Ovary (tissue), 7 donors: ENCODE measurements at regions not wholly inside any gene's neighbourhood (a gene's known extent, or its start where the extent isn't known, plus 50 kb on each side); places are given as distances from the start of the nearest gene placed in this dataset.

ENCODE experiments used
- DNase-seq, 5 donors: peaks; one replicate each; pipeline ENCODE4 v3.0.0-alpha.2; 2019 to 2020
- H3K27ac ChIP-seq, 2 donors: fragments of 200-600 bp; one replicate each; pipeline versions ENCODE4 v1.5.1 to v1.8.0; 2019 to 2022
- H3K27me3 ChIP-seq: fragments of 200-600 bp; one replicate; pipeline ENCODE4 v1.8.0; 2022
- H3K36me3 ChIP-seq: fragments of 200-600 bp; sonication (generic); one replicate; pipeline ENCODE4 v1.5.1; 2019
- H3K4me1 ChIP-seq: one replicate; pipeline ENCODE4 v1.8.1; 2013; ENCODE audit warnings: mild to moderate bottlenecking, moderate library complexity; ENCODE audit not compliant: insufficient read depth
- H3K4me3 ChIP-seq: fragments of 200-600 bp; sonication (generic); one replicate; pipeline ENCODE4 v1.5.1; 2017
- H3K9me3 ChIP-seq, 2 donors: fragments of 200-600 bp in 1 of 2; sonication (generic) in 1 of 2; one replicate each; pipeline versions ENCODE4 v1.5.1 to v1.8.1; 2013 to 2019; ENCODE audit warnings: mild to moderate bottlenecking in 1 of 2, moderate library complexity in 1 of 2
- CTCF ChIP-seq, 3 donors: fragments of 450-650 bp in 2 of 3; fragments of 200-600 bp in 1 of 3; IDR thresholded peaks; one replicate each; pipeline versions ENCODE4 v1.5.1 to v1.8.0; 2016 to 2022; ENCODE audit warnings: antibody characterized with exemption in 3 of 3, mild to moderate bottlenecking in 1 of 3
- EP300 ChIP-seq: sonication (generic); formaldehyde crosslinking; IDR thresholded peaks from one replicate; pipeline ENCODE4 v1.6.1; 2017; ENCODE audit warnings: antibody characterized with exemption
- POLR2A ChIP-seq: fragments of 450-650 bp; IDR thresholded peaks from one replicate; pipeline ENCODE4 v1.6.1; 2017; ENCODE audit warnings: antibody characterized with exemption, mild to moderate bottlenecking, moderate library complexity
- WGBS, 3 donors: extraction: QIAGEN DNeasy Blood & Tissue Kit in 1 of 3; methylation state at CpG; one replicate each; pipeline versions ENCODE4 v1.1.5 to v1.1.7; 2013 to 2017; 5-methylcytosine and 5-hydroxymethylcytosine counted together
- intact Hi-C, 4 donors: fragments of 100-400 bp; cut with DNase I; formaldehyde crosslinking; loops; one replicate each; pipeline versions ENCODE4 v1.11.0 to v1.15.1; 2022 to 2023
- donor health status: DM: no; HTN: no; CAD: no; lungs with moderate emphysema.
- donor health status: DM: no; HTN: no; CAD: no.
- donor health status: Bipolar disorder and iron deficiency.
- donor health status: DM: no; HTN: no; CAD: no.
- donor health status: DM: yes; HTN: yes; CAD: no.

- no peak for DNase-seq
- no peaks in the 10 kb centered on the region for H3K9me3 ChIP-seq
- no peaks in the 10 kb centered on the region for H3K4me1 ChIP-seq
- intact Hi-C loops, result loop anchor here in 1 of 4 donors (5.0 kb wide), 1 partner anchor 391 kb away; no protein-coding TSS in a partner anchor
- no peaks in the 10 kb centered on the region for H3K27me3 ChIP-seq
- TF ChIP-seq CTCF (IDR thresholded peaks at IDR 0.05), result no peak
- TF ChIP-seq POLR2A, result no peak
- no peak for TF ChIP-seq EP300
- H3K27ac ChIP-seq, result no peak overlapping the region
- H3K36me3 ChIP-seq, result no peaks in the 10 kb centered on the region
- H3K4me3 ChIP-seq, result no peak overlapping the region
Measured at GRCh38 chr12:85476756-85477155, 196.7 kb downstream of the ALX1 start.

- no peaks in the 10 kb centered on the region for H3K27me3 ChIP-seq
- TF ChIP-seq CTCF (IDR thresholded peaks at IDR 0.05) (no peak), EP300 (no peak), POLR2A (no peak)
- H3K4me1 ChIP-seq, result no peaks in the 10 kb centered on the region
- H3K9me3 ChIP-seq, result no peaks in the 10 kb centered on the region
- no peak for DNase-seq
- H3K4me3 ChIP-seq, result no peak overlapping the region
- intact Hi-C loops, result no loop called here
- no peak overlapping the region for H3K27ac ChIP-seq
- WGBS, 3 donors, result 65 to 69% (median 66%) methylated on average over 1 of the region's 1 CpG
- H3K36me3 ChIP-seq, result no peaks in the 10 kb centered on the region
Measured at GRCh38 chr12:85484387-85484786, 204.4 kb downstream of the ALX1 start.

DNA sequence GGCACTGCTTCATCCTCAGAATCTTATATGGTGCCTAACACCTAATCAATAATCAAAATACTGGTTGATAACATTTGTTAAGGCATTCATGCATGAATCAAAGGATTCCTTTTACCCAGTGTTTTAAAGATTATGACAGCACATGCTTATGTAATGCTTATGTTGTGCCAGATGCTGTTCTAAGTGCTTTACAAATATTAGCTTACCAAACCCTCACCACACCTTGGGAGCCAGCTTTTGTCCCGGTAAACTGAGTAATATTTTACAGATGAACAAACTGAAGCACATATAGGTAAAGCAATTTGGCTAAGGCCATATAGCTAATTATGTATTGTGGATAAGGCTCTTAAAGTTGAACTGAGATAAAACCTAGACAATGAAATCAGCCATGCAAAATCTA, 209.2 kb downstream of the ALX1 start:
- WGBS, 3 donors, result 87 to 100% (median 87%) methylated on average over 1 of the region's 1 CpG

GRCh38 chr12:85504164-85504563, 224.1 kb downstream of the ALX1 start:
- Histone ChIP-seq H3K4me3 (no peak overlapping the region), H3K36me3 (no peaks in the 10 kb centered on the region), H3K9me3 (no peaks in the 10 kb centered on the region), H3K4me1 (no peaks in the 10 kb centered on the region), H3K27ac (no peak overlapping the region), H3K27me3 (no peaks in the 10 kb centered on the region)
- intact Hi-C loops, result no loop called here
- 64 to 77% (median 69%) methylated on average over 2 of the region's 2 CpGs for WGBS, 3 donors
- DNase-seq, result no peak
- TF ChIP-seq EP300, result no peak
- no peak for TF ChIP-seq CTCF (IDR thresholded peaks at IDR 0.05)
- TF ChIP-seq POLR2A, result no peak

More for the DNA sequence above, 209.2 kb downstream of the ALX1 start:
- H3K27ac ChIP-seq, result no peak overlapping the region
- no peak overlapping the region for H3K4me3 ChIP-seq
- intact Hi-C loops, result no loop called here
- H3K9me3 ChIP-seq, result no peaks in the 10 kb centered on the region
- no peaks in the 10 kb centered on the region for H3K27me3 ChIP-seq
- TF ChIP-seq POLR2A, result no peak
- TF ChIP-seq EP300, result no peak
- no peak for TF ChIP-seq CTCF (IDR thresholded peaks at IDR 0.05)
- no peaks in the 10 kb centered on the region for H3K4me1 ChIP-seq
- DNase-seq, result no peak
- H3K36me3 ChIP-seq, result no peaks in the 10 kb centered on the region

GRCh38 chr12:85504624-85505023, 224.6 kb downstream of the ALX1 start:
- Histone ChIP-seq H3K36me3 (no peaks in the 10 kb centered on the region), H3K27me3 (no peaks in the 10 kb centered on the region), H3K4me3 (no peak overlapping the region), H3K9me3 (no peaks in the 10 kb centered on the region), H3K4me1 (no peaks in the 10 kb centered on the region), H3K27ac (no peak overlapping the region)
- WGBS, 3 donors, result 89 to 95% (median 90%) methylated on average over 4 of the region's 4 CpGs
- no peak for TF ChIP-seq CTCF (IDR thresholded peaks at IDR 0.05)
- no peak for TF ChIP-seq POLR2A
- TF ChIP-seq EP300, result no peak
- no peak for DNase-seq
- intact Hi-C loops, result no loop called here
